Thyroid gland (tissue), 4 donors: ENCODE measurements at regions not wholly inside any gene's neighbourhood (a gene's known extent, or its start where the extent isn't known, plus 50 kb on each side); places are given as distances from the start of the nearest gene placed in this dataset.

ENCODE experiments used
- DNase-seq, 2 donors: peaks; one replicate each; pipeline ENCODE4 v3.0.0-alpha.2; 2019
- H3K27ac ChIP-seq, 3 donors: fragments of 200-600 bp; sonication (generic); 1 replicate in 2 of 3; 2 replicates in 1 of 3; pipeline ENCODE4 v1.5.1; 2016 to 2019; ENCODE audit warnings: mild to moderate bottlenecking in 1 of 3, moderate library complexity in 1 of 3
- H3K27me3 ChIP-seq: fragments of 200-600 bp; sonication (generic); one replicate; pipeline ENCODE4 v1.5.1; 2019
- H3K36me3 ChIP-seq, 2 donors: fragments of 200-600 bp; sonication (generic); one replicate each; pipeline ENCODE4 v1.5.1; 2016 to 2019
- H3K4me1 ChIP-seq, 2 donors: fragments of 200-600 bp; sonication (generic); one replicate each; pipeline ENCODE4 v1.5.1; 2017 to 2019
- H3K4me3 ChIP-seq, 3 donors: fragments of 200-600 bp; sonication (generic); replicated peaks in 1 of 3; 1 replicate in 2 of 3; 2 replicates in 1 of 3; pipeline ENCODE4 v1.5.1; 2016; ENCODE audit warnings: mild to moderate bottlenecking in 1 of 3
- H3K9me3 ChIP-seq: fragments of 200-600 bp; sonication (generic); one replicate; pipeline ENCODE4 v1.5.1; 2017
- CTCF ChIP-seq, 6 experiments: fragments of 200-600 bp in 3 of 6; fragments of 450-650 bp in 3 of 6; sonication (generic) in 3 of 6; IDR thresholded peaks; one replicate each; pipeline ENCODE4 v1.5.1; 2016 to 2019; ENCODE audit warnings: antibody characterized with exemption in 6 of 6, mild to moderate bottlenecking in 2 of 6, inconsistent platforms in 1 of 6, moderate library complexity in 1 of 6
- POLR2A ChIP-seq, 2 donors: fragments of 450-650 bp; IDR thresholded peaks; one replicate each; pipeline ENCODE4 v1.6.1; 2017; ENCODE audit warnings: antibody characterized with exemption in 2 of 2, mild to moderate bottlenecking in 2 of 2, moderate library complexity in 1 of 2
- WGBS, 2 donors: methylation state at CpG; one replicate each; pipeline ENCODE4 v1.1.5; 2017; 5-methylcytosine and 5-hydroxymethylcytosine counted together
- intact Hi-C: fragments of 100-400 bp; cut with DNase I; formaldehyde crosslinking; loops from one replicate; pipeline ENCODE4 v1.15.1; 2023

- intact Hi-C loops = no loop called here
- Histone ChIP-seq H3K27me3 (no peaks in the 10 kb centered on the region), H3K4me1 (peaks cover 15 to 21% of the 10 kb centered on the region in 2 donors), H3K4me3 (no peak overlapping the region), H3K36me3 (no peaks in the 10 kb centered on the region), H3K9me3 (no peaks in the 10 kb centered on the region), H3K27ac (no peak overlapping the region)
- WGBS, 2 donors = 95 to 96% methylated on average over 5 of the region's 5 CpGs
- DNase-seq = no peak
- TF ChIP-seq POLR2A (IDR thresholded peaks at IDR 0.05) (no peak), CTCF (IDR thresholded peaks at IDR 0.05) (no peak)
These were observed 373.2 kb upstream of the ID4 start for GRCh38 chr6:19463925-19464324.

GRCh38 chr6:19465256-19465655, 371.9 kb upstream of the ID4 start:
- TF ChIP-seq CTCF (IDR thresholded peaks at IDR 0.05) = no peak
- TF ChIP-seq POLR2A (IDR thresholded peaks at IDR 0.05) = no peak
- no peak overlapping the region for H3K4me3 ChIP-seq
- intact Hi-C loops = no loop called here
- no peaks in the 10 kb centered on the region for H3K9me3 ChIP-seq
- no peaks in the 10 kb centered on the region for H3K27me3 ChIP-seq
- peaks cover 15 to 18% of the 10 kb centered on the region in 2 donors for H3K4me1 ChIP-seq
- WGBS, 2 donors = 43 to 56% methylated on average over 10 of the region's 10 CpGs
- DNase-seq = peak in 1 of 2 donors; percentile 16
- H3K36me3 ChIP-seq = no peaks in the 10 kb centered on the region
- H3K27ac ChIP-seq = peak overlapping the region in 2 of 3 donors; percentile 17 to 20

- intact Hi-C loops = no loop called here
- Histone ChIP-seq H3K27me3 (no peaks in the 10 kb centered on the region), H3K27ac (peak overlapping the region in 2 of 3 donors; percentile 17 to 20), H3K9me3 (no peaks in the 10 kb centered on the region), H3K4me3 (no peak overlapping the region), H3K36me3 (no peaks in the 10 kb centered on the region), H3K4me1 (peaks cover 15 to 18% of the 10 kb centered on the region in 2 donors)
- no peak for DNase-seq
- TF ChIP-seq POLR2A (IDR thresholded peaks at IDR 0.05) = no peak
- no peak for TF ChIP-seq CTCF (IDR thresholded peaks at IDR 0.05)
- WGBS, 2 donors = 31 to 34% methylated on average over 3 of the region's 3 CpGs
These were observed 371.4 kb upstream of the ID4 start for GRCh38 chr6:19465760-19466159.

- TF ChIP-seq CTCF (IDR thresholded peaks at IDR 0.05) = no peak
- TF ChIP-seq POLR2A (IDR thresholded peaks at IDR 0.05) = no peak
- 79 to 80% methylated on average over 7 of the region's 7 CpGs for WGBS, 2 donors
These were observed 366.8 kb upstream of the ID4 start for GRCh38 chr6:19470333-19470732.

GRCh38 chr6:19472153-19472552, 365.0 kb upstream of the ID4 start:
- H3K9me3 ChIP-seq = no peaks in the 10 kb centered on the region
- no peak for TF ChIP-seq CTCF (IDR thresholded peaks at IDR 0.05)
- TF ChIP-seq POLR2A (IDR thresholded peaks at IDR 0.05) = no peak
- DNase-seq = no peak
- 93% methylated on average over 4 of the region's 4 CpGs for WGBS, 2 donors
- no peak overlapping the region for H3K27ac ChIP-seq
- no peaks in the 10 kb centered on the region for H3K4me1 ChIP-seq
- H3K36me3 ChIP-seq = no peaks in the 10 kb centered on the region
- no peaks in the 10 kb centered on the region for H3K27me3 ChIP-seq
- intact Hi-C loops = no loop called here
- H3K4me3 ChIP-seq = no peak overlapping the region

More at GRCh38 chr6:19470333-19470732, 366.8 kb upstream of the ID4 start:
- H3K4me1 ChIP-seq = peaks cover 10 to 11% of the 10 kb centered on the region in 2 donors
- DNase-seq = no peak
- no peaks in the 10 kb centered on the region for H3K27me3 ChIP-seq
- H3K27ac ChIP-seq = no peak overlapping the region
- intact Hi-C loops = no loop called here
- no peaks in the 10 kb centered on the region for H3K36me3 ChIP-seq
- no peaks in the 10 kb centered on the region for H3K9me3 ChIP-seq
- no peak overlapping the region for H3K4me3 ChIP-seq
